PC-9 (cell line): ENCODE measurements at regions not wholly inside any gene's neighbourhood (a gene's known extent, or its start where the extent isn't known, plus 50 kb on each side); places are given as distances from the start of the nearest gene placed in this dataset.

ENCODE experiments used
- BruUV-seq: library from RNA; stranded (reverse); fragments of 400-500 nt; replicated peaks from 2 replicates; lab custom pipeline; 2021; lab: Mats Ljungman, UMichigan
- CTCF ChIA-PET: fragments of 300-600 bp; sonication (Branson Sonifier 250); formaldehyde crosslinking; loops from one replicate; lab custom pipeline; 2022; ENCODE audit warnings: antibody characterized with exemption; lab: Charles Lee
- POLR2A ChIA-PET: fragments of 300-600 bp; sonication (Branson Sonifier 250); formaldehyde crosslinking; loops from one replicate; lab custom pipeline; 2022; ENCODE audit warnings: antibody characterized with exemption; ENCODE audit not compliant: unreplicated experiment; lab: Charles Lee
- DNase-seq, 2 experiments: peaks; one replicate each; pipeline versions ENCODE4 v3.0.0 to v3.0.0-alpha.2; 2015 to 2022; ENCODE audit warnings: mixed read lengths in 1 of 2
- H2AFZ ChIP-seq: fragments of 200-600 bp; sonication (generic); 2 replicates; pipeline ENCODE4 v1.8.1; 2017; ENCODE audit warnings: antibody characterized with exemption
- H3F3A ChIP-seq: fragments of 200-600 bp; sonication (generic); 2 replicates; pipeline ENCODE4 v1.8.1; 2017; ENCODE audit warnings: antibody characterized with exemption, mild to moderate bottlenecking, low read depth; ENCODE audit not compliant: insufficient read depth
- H3K27ac ChIP-seq: fragments of 200-600 bp; sonication (generic); 2 replicates; pipeline ENCODE4 v1.6.1; 2016; ENCODE audit warnings: mixed run types
- H3K27me3 ChIP-seq: fragments of 200-600 bp; sonication (generic); 2 replicates; pipeline ENCODE4 v1.6.1; 2016; ENCODE audit warnings: low read depth, mixed run types; ENCODE audit not compliant: insufficient read depth
- H3K36me3 ChIP-seq: fragments of 200-600 bp; sonication (generic); 2 replicates; pipeline ENCODE4 v1.6.1; 2016; ENCODE audit warnings: low read depth, mixed run types
- H3K4me1 ChIP-seq: fragments of 200-600 bp; sonication (generic); replicated peaks from 2 replicates; pipeline ENCODE4 v1.6.1; 2016; ENCODE audit warnings: mixed run types; ENCODE audit not compliant: insufficient read depth
- H3K4me2 ChIP-seq: fragments of 200-600 bp; sonication (generic); 2 replicates; pipeline ENCODE4 v1.6.1; 2017; ENCODE audit warnings: mixed run types
- H3K4me3 ChIP-seq: fragments of 200-600 bp; sonication (generic); 2 replicates; pipeline ENCODE4 v1.6.1; 2016; ENCODE audit warnings: mixed run types
- H3K79me2 ChIP-seq: fragments of 200-600 bp; sonication (generic); 2 replicates; pipeline ENCODE4 v1.6.1; 2017; ENCODE audit warnings: low read depth, mixed run types
- H3K9me2 ChIP-seq: fragments of 200-600 bp; sonication (generic); 2 replicates; pipeline ENCODE4 v1.8.1; 2017; ENCODE audit warnings: mild to moderate bottlenecking; ENCODE audit not compliant: insufficient read depth
- H3K9me3 ChIP-seq: fragments of 200-600 bp; sonication (generic); 2 replicates; pipeline ENCODE4 v1.8.1; 2016; ENCODE audit warnings: low read depth; ENCODE audit not compliant: insufficient read depth
- H4K20me1 ChIP-seq: fragments of 200-600 bp; sonication (generic); 2 replicates; pipeline ENCODE4 v1.8.1; 2017; ENCODE audit not compliant: insufficient read depth
- EZH2 ChIP-seq: fragments of 200-600 bp; sonication (generic); IDR thresholded peaks from 2 replicates; pipeline ENCODE4 v1.8.0; 2017; ENCODE audit warnings: antibody characterized with exemption, low read depth
- intact Hi-C: fragments of 100-400 bp; cut with micrococcal nuclease; formaldehyde crosslinking; loops from one replicate; pipeline ENCODE4 v1.10.0; 2022; ENCODE audit not compliant: unreplicated experiment
- TF ChIP-seq, protein P1 (sequence below): fragments of 200-600 bp; sonication (generic); conservative IDR thresholded peaks from 2 replicates; pipeline ENCODE4 v1.6.1; 2017; ENCODE audit warnings: mixed run types, antibody characterized with exemption, mild to moderate bottlenecking, moderate library complexity

DNA sequence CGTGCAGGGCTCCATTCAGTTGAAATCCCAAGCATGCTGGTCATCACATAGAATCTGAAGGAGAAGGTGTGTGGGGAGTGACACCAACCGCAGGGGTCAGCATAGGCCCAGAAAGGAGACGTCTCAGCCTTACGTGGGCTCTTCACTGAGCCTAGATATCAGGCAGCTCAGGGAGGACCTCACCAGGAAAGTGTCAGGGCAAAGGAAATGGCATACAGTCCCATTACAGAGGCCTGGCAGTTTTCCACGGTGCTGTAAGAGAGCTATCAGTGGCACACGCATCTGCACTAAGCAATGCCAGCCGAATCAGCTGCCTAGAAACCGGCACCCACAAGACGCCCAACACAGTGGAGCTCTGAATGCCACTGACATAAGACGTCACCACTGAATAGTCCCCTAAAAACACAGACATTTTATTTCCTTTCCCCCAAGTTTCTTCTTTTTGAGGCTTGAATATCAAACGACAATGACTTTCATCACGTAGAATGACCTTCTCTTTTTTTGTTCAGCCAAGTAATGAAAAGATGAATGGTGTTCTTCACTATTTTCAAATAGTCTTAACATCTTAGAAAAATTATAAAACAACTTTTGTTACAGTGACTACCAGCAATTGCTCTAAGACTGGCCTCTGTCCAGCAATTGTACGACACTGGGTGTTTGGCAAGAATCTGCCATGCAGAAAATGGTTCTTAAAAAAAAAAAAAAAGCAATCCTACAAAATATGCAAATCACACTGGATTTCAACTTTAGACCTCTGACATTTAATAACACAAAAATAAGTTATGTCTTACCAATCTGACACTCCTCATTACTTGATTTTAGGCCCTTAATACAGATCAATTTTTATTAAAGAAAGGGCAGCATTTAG is 88.9 kb upstream of the FOXQ1 start:
- Histone ChIP-seq H3K79me2 (no peaks in the 10 kb centered on the region), H3K9me3 (no peaks in the 10 kb centered on the region), H3K36me3 (no peaks in the 10 kb centered on the region), H2AFZ (no peak overlapping the region), H3K27ac (no peak overlapping the region), H3F3A (no peaks in the 10 kb centered on the region), H3K4me1 (no peaks in the 10 kb centered on the region), H3K4me3 (no peak overlapping the region), H3K27me3 (no peaks in the 10 kb centered on the region), H3K4me2 (no peak overlapping the region), H4K20me1 (no peaks in the 10 kb centered on the region), H3K9me2 (no peaks in the 10 kb centered on the region)
- CTCF ChIA-PET = interaction anchor here (0.6 kb wide), 1 partner anchor 112 kb away, joined by 4 read pairs; no protein-coding TSS in a partner anchor
- intact Hi-C loops = no loop called here
- TF ChIP-seq, protein P1, sequence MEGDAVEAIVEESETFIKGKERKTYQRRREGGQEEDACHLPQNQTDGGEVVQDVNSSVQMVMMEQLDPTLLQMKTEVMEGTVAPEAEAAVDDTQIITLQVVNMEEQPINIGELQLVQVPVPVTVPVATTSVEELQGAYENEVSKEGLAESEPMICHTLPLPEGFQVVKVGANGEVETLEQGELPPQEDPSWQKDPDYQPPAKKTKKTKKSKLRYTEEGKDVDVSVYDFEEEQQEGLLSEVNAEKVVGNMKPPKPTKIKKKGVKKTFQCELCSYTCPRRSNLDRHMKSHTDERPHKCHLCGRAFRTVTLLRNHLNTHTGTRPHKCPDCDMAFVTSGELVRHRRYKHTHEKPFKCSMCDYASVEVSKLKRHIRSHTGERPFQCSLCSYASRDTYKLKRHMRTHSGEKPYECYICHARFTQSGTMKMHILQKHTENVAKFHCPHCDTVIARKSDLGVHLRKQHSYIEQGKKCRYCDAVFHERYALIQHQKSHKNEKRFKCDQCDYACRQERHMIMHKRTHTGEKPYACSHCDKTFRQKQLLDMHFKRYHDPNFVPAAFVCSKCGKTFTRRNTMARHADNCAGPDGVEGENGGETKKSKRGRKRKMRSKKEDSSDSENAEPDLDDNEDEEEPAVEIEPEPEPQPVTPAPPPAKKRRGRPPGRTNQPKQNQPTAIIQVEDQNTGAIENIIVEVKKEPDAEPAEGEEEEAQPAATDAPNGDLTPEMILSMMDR = no peak
- no peak for TF ChIP-seq EZH2
- POLR2A ChIA-PET = no interaction called here
- BruUV-seq = no TSS peak
- no peak for DNase-seq

DNA sequence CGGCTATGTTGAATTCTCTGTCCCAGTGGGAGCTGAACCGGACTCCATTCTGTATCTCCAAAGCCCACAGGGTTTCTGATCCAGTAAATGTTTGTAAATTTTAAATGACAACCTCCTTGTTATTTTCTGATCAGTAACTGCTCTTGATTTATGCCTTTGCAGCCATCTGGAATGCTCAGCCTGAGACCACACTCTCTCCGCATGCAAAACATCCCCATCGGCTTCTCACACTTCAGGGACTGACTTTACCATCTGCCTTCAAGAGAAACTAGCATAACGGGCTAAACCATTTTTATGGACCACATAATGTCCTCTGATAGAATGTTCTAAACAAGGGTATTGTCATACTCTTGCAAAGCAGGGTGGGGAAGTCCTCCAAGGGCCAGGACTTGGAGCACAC is 94.5 kb upstream of the FOXQ1 start:
- no peaks in the 10 kb centered on the region for H3K9me2 ChIP-seq
- BruUV-seq = no TSS peak
- no peaks in the 10 kb centered on the region for H3K4me1 ChIP-seq
- intact Hi-C loops = no loop called here
- no peaks in the 10 kb centered on the region for H3K36me3 ChIP-seq
- no peak overlapping the region for H3K4me2 ChIP-seq
- H3K4me3 ChIP-seq = no peak overlapping the region
- no peak for DNase-seq
- H3K9me3 ChIP-seq = no peaks in the 10 kb centered on the region
- no peaks in the 10 kb centered on the region for H3F3A ChIP-seq
- H3K79me2 ChIP-seq = no peaks in the 10 kb centered on the region
- H4K20me1 ChIP-seq = no peaks in the 10 kb centered on the region
- POLR2A ChIA-PET = no interaction called here
- TF ChIP-seq, protein P1 = no peak
- no peak for TF ChIP-seq EZH2
- no peaks in the 10 kb centered on the region for H3K27me3 ChIP-seq
- no peak overlapping the region for H3K27ac ChIP-seq
- CTCF ChIA-PET = no interaction called here
- H2AFZ ChIP-seq = no peak overlapping the region

DNA sequence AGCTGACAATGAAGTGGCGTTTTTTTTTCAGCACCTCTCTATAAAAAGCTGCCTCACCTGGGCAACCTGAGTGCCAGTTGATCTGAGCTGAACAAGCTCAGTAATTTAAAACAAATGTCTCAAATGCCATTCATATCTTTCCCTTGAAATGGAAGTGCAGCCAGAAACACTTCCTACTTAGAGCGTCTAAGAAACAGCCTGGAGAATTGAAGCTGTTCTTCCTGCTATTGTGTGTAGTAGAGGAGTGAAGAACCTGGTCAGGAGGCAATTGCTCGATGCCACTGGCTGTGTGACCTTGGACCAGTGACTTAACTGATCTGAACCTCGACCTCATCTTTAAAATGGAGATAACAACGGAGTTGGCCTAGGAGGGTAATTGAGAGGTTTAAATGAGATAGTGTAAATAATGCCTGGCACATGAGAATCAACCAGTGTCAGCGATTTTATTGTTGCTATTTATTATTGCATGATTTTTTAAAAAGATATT is 95.4 kb upstream of the FOXQ1 start:
- Histone ChIP-seq H2AFZ (no peak overlapping the region), H3K4me3 (no peak overlapping the region), H3K79me2 (no peaks in the 10 kb centered on the region), H3F3A (no peaks in the 10 kb centered on the region), H3K27me3 (no peaks in the 10 kb centered on the region), H3K9me3 (no peaks in the 10 kb centered on the region), H3K4me2 (no peak overlapping the region), H3K9me2 (no peaks in the 10 kb centered on the region), H3K4me1 (no peaks in the 10 kb centered on the region), H3K27ac (no peak overlapping the region), H4K20me1 (no peaks in the 10 kb centered on the region), H3K36me3 (no peaks in the 10 kb centered on the region)
- ChIA-PET CTCF (no interaction called here), POLR2A (interaction anchor here (0.6 kb wide), 1 partner anchor 781 kb away, joined by 3 read pairs; no protein-coding TSS in a partner anchor)
- DNase-seq = no peak
- no peak for TF ChIP-seq EZH2
- TF ChIP-seq, protein P1 = no peak
- BruUV-seq = no TSS peak
- intact Hi-C loops = no loop called here
